ENCODE measurements at regions not wholly inside any gene's neighbourhood (a gene's known extent, or its start where the extent isn't known, plus 50 kb on each side); places are given as distances from the start of the nearest gene placed in this dataset.

DNA sequence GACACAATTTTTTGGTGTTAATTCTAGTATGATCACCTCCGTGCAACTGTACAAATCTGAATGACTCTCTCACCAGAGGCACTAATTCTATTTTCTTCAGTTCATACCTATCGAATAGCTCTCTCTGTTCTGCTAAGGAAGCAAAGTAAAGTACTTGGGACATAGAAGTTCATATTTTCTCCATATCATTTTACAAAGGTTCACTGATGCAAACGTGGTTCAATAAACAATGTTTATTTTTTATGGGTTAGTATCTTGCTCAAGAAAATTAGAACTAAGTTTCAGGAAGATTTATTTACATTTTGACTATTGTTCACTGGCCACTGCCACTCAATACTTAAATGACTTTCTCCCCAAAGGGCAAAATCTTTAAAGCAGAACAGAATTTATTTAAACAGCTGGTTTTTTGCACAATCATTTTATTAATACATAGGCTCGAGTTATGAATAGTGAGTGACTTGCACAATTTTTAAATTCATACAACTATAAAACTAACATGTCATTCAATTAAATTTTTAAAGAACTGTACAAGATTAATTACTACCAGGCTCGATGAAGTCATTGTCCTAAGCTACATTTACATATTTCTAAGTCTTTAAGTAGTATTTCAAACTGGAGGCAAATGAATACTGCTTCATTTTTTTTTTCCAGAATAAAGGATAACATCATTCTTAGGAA is 255.8 kb downstream of the C16orf95 start (continued):
- TF ChIP-seq GRHL2 (CRISPR knock-in tag; IDR thresholded peaks at IDR 0.05; ENCODE audit: insufficient replicate concordance, severe bottlenecking) = no peak
- TF ChIP-seq, protein P1, sequence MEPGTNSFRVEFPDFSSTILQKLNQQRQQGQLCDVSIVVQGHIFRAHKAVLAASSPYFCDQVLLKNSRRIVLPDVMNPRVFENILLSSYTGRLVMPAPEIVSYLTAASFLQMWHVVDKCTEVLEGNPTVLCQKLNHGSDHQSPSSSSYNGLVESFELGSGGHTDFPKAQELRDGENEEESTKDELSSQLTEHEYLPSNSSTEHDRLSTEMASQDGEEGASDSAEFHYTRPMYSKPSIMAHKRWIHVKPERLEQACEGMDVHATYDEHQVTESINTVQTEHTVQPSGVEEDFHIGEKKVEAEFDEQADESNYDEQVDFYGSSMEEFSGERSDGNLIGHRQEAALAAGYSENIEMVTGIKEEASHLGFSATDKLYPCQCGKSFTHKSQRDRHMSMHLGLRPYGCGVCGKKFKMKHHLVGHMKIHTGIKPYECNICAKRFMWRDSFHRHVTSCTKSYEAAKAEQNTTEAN (CRISPR knock-in tag; IDR thresholded peaks at IDR 0.05) = no peak

DNA sequence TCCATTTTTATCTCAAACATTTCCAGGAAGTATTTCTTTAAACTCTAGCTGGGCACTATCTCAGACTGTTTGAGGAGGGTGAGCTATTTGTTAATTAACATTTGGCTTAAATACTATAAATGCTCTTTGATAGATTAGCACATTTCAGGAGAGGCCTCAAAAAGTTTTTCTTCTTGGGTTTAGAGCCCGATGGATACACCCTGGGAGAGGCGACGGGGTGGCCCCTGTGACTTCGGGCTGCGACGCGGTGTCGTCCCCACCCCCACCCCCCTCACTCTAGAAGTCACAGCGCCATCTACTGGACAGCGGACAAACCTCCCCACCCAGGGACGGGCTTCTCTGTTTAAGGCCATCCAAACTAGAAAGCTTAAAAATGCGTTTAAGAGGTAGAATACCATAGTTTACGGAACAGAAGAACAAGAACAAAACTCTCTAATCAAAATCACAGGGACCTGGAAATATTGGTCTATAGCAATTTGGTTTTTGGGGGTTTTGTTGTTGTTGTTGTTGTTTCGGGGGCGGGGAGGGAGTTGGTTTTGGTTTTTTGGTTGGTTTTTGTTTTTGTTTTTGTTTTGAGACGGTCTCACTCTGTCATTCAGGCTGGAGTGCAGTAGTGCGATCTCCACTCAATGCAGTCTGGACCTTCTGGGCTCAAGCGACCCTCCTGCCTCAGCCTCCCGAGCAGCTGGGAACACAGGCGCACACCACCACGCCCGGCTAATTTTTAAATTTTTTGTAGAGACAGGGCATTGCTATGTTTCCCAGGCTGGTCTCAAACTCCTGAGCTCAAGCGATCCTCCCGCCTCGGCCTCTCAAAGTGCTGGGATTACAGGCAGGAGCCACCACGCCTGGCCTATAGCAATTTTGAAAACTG is 254.4 kb downstream of the C16orf95 start:
- H3K27ac Mint-ChIP-seq = no peak overlapping the region
- H3K4me1 Mint-ChIP-seq = peaks cover 31% of the 10 kb centered on the region
- CTCF ChIA-PET = interaction anchor here (0.6 to 2.6 kb wide), 54 partner anchors 9 to 566 kb away, joined by 3 to 22 read pairs (median 4); partner anchors contain the start of gene FOXC2
- POLR2A ChIA-PET = interaction anchor here (1.1 kb wide), 1 partner anchor 10 kb away, joined by 4 read pairs; no protein-coding TSS in a partner anchor
- H3K4me3 Mint-ChIP-seq = peak overlapping the region; percentile 20
- no peaks in the 10 kb centered on the region for H3K27me3 Mint-ChIP-seq (ENCODE audit: low read depth)
- H3K36me3 Mint-ChIP-seq = no peaks in the 10 kb centered on the region
- peak; percentile 82 for DNase-seq (ENCODE audit: low spot score)
- TF ChIP-seq, protein P2, sequence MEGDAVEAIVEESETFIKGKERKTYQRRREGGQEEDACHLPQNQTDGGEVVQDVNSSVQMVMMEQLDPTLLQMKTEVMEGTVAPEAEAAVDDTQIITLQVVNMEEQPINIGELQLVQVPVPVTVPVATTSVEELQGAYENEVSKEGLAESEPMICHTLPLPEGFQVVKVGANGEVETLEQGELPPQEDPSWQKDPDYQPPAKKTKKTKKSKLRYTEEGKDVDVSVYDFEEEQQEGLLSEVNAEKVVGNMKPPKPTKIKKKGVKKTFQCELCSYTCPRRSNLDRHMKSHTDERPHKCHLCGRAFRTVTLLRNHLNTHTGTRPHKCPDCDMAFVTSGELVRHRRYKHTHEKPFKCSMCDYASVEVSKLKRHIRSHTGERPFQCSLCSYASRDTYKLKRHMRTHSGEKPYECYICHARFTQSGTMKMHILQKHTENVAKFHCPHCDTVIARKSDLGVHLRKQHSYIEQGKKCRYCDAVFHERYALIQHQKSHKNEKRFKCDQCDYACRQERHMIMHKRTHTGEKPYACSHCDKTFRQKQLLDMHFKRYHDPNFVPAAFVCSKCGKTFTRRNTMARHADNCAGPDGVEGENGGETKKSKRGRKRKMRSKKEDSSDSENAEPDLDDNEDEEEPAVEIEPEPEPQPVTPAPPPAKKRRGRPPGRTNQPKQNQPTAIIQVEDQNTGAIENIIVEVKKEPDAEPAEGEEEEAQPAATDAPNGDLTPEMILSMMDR (IDR thresholded peaks at IDR 0.05) = peak; percentile 76
- TF ChIP-seq, protein P3, sequence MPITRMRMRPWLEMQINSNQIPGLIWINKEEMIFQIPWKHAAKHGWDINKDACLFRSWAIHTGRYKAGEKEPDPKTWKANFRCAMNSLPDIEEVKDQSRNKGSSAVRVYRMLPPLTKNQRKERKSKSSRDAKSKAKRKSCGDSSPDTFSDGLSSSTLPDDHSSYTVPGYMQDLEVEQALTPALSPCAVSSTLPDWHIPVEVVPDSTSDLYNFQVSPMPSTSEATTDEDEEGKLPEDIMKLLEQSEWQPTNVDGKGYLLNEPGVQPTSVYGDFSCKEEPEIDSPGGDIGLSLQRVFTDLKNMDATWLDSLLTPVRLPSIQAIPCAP (CRISPR knock-in tag; IDR thresholded peaks at IDR 0.05) = no peak
- peak; percentile 81 for ATAC-seq
- no peaks in the 10 kb centered on the region for H3K9me3 Mint-ChIP-seq

DNA sequence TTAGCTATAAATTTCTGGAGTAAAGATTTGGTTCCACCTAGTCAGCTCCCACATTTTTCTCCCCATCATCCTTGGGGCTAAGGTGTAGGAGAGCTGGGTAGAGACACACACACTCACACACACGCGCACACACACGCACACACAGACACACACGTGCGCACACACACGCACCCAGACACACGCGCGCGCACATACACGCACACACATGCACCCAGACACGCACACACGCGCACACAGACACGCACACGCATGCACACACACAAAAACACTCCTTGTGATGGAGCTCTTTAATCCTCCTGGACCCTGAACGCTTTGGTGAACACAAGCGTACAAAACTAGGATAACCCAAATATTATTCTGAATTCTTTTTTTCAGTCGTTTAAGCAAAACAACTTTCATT is 253.6 kb downstream of the C16orf95 start:
- H3K27ac Mint-ChIP-seq = no peak overlapping the region
- no peaks in the 10 kb centered on the region for H3K27me3 Mint-ChIP-seq (ENCODE audit: low read depth)
- POLR2A ChIA-PET = no interaction called here
- TF ChIP-seq ZNF416 (CRISPR knock-in tag; IDR thresholded peaks at IDR 0.05) (no peak), EMX1 (CRISPR knock-in tag; IDR thresholded peaks at IDR 0.05) (no peak), TEAD1 (CRISPR knock-in tag; IDR thresholded peaks at IDR 0.05) (no peak), CBFB (CRISPR knock-in tag; IDR thresholded peaks at IDR 0.05; ENCODE audit: low read depth) (no peak)
- TF ChIP-seq, protein P4, sequence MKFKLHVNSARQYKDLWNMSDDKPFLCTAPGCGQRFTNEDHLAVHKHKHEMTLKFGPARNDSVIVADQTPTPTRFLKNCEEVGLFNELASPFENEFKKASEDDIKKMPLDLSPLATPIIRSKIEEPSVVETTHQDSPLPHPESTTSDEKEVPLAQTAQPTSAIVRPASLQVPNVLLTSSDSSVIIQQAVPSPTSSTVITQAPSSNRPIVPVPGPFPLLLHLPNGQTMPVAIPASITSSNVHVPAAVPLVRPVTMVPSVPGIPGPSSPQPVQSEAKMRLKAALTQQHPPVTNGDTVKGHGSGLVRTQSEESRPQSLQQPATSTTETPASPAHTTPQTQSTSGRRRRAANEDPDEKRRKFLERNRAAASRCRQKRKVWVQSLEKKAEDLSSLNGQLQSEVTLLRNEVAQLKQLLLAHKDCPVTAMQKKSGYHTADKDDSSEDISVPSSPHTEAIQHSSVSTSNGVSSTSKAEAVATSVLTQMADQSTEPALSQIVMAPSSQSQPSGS (CRISPR knock-in tag; IDR thresholded peaks at IDR 0.05; ENCODE audit: borderline replicate concordance, low read depth) = no peak
- TF ChIP-seq, protein P5, sequence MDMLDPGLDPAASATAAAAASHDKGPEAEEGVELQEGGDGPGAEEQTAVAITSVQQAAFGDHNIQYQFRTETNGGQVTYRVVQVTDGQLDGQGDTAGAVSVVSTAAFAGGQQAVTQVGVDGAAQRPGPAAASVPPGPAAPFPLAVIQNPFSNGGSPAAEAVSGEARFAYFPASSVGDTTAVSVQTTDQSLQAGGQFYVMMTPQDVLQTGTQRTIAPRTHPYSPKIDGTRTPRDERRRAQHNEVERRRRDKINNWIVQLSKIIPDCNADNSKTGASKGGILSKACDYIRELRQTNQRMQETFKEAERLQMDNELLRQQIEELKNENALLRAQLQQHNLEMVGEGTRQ (CRISPR knock-in tag; IDR thresholded peaks at IDR 0.05) = no peak
- TF ChIP-seq, protein P6, sequence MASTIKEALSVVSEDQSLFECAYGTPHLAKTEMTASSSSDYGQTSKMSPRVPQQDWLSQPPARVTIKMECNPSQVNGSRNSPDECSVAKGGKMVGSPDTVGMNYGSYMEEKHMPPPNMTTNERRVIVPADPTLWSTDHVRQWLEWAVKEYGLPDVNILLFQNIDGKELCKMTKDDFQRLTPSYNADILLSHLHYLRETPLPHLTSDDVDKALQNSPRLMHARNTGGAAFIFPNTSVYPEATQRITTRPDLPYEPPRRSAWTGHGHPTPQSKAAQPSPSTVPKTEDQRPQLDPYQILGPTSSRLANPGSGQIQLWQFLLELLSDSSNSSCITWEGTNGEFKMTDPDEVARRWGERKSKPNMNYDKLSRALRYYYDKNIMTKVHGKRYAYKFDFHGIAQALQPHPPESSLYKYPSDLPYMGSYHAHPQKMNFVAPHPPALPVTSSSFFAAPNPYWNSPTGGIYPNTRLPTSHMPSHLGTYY (CRISPR knock-in tag; IDR thresholded peaks at IDR 0.05) = no peak
- no peak overlapping the region for H3K4me3 Mint-ChIP-seq
- CTCF ChIA-PET = interaction anchor here (0.8 to 2.6 kb wide), 24 partner anchors 10 to 535 kb away, joined by 3 to 22 read pairs (median 4); no protein-coding TSS in a partner anchor
- no peaks in the 10 kb centered on the region for H3K9me3 Mint-ChIP-seq
- no peak for ATAC-seq
- no peaks in the 10 kb centered on the region for H3K36me3 Mint-ChIP-seq
- H3K4me1 Mint-ChIP-seq = peaks cover 37% of the 10 kb centered on the region
- no peak for DNase-seq (ENCODE audit: low spot score)
